ENCODE measurements at regions not wholly inside any gene's neighbourhood (a gene's known extent, or its start where the extent isn't known, plus 50 kb on each side); places are given as distances from the start of the nearest gene placed in this dataset.
A peak's percentile ranks its signal among the peaks of the same experiment; 100 is the strongest.

- H3K27ac ChIP-seq = peak overlapping the region in 1 of 2 donors; percentile 61
- H3K4me3 ChIP-seq = peak overlapping the region; percentile 38 to 48
- DNase-seq = peak in 1 of 2 donors; percentile 34
- no peaks in the 10 kb centered on the region for H3K9me3 ChIP-seq
- H3K27me3 ChIP-seq = peaks cover 0 to 4% of the 10 kb centered on the region in 2 donors
- no peaks in the 10 kb centered on the region for H3K36me3 ChIP-seq
- peaks cover 0 to 5% of the 10 kb centered on the region in 2 donors for H3K4me1 ChIP-seq
- no peak for TF ChIP-seq POLR2A (IDR thresholded peaks at IDR 0.05)
- no peak for TF ChIP-seq CTCF (IDR thresholded peaks at IDR 0.05)
- intact Hi-C loops (cut with DNase I; ENCODE audit: low total_unique reads) = no loop called here
Observed at GRCh38 chr6:30007132-30007764, 53.8 kb upstream of the POLR1H start.

- H3K4me1 ChIP-seq = peaks cover 0 to 5% of the 10 kb centered on the region in 2 donors
- no peak overlapping the region for H3K27ac ChIP-seq
- no peak overlapping the region for H3K4me3 ChIP-seq
- TF ChIP-seq POLR2A (IDR thresholded peaks at IDR 0.05) (no peak), CTCF (IDR thresholded peaks at IDR 0.05) (no peak)
- no peak for DNase-seq
- intact Hi-C loops (cut with DNase I; ENCODE audit: low total_unique reads) = no loop called here
- no peaks in the 10 kb centered on the region for H3K9me3 ChIP-seq
- no peaks in the 10 kb centered on the region for H3K36me3 ChIP-seq
- H3K27me3 ChIP-seq = peaks cover 0 to 4% of the 10 kb centered on the region in 2 donors
Observed at GRCh38 chr6:30009113-30009512, 52.0 kb upstream of the POLR1H start.

Data from uterus (tissue), 3 donors.